ENCODE measurements at regions not wholly inside any gene's neighbourhood (a gene's known extent, or its start where the extent isn't known, plus 50 kb on each side); places are given as distances from the start of the nearest gene placed in this dataset.

- TF ChIP-seq CTCF (IDR thresholded peaks at IDR 0.05; ENCODE audit: low read depth, low read length, poor library complexity, severe bottlenecking) = no peak
- TF ChIP-seq EZH2phosphoT487 (IDR thresholded peaks at IDR 0.05; ENCODE audit: borderline replicate concordance, low read length) = no peak
These were observed 585.3 kb upstream of the KLF4 start for GRCh38 chr9:108074900-108075299.
